ENCODE measurements at regions not wholly inside any gene's neighbourhood (a gene's known extent, or its start where the extent isn't known, plus 50 kb on each side); places are given as distances from the start of the nearest gene placed in this dataset.

- Histone ChIP-seq H3K4me3 (IDR thresholded peaks at IDR 0.05; ENCODE audit: insufficient read depth, low read depth, low read length) (no peak overlapping the region), H3K4me1 (ENCODE audit: low read depth, poor library complexity, severe bottlenecking) (no peaks in the 10 kb centered on the region), H3K4me2 (no peak overlapping the region), H3K27me3 (ENCODE audit: insufficient read depth, low read depth) (no peaks in the 10 kb centered on the region), H3K79me2 (ENCODE audit: insufficient read depth, low read depth) (no peaks in the 10 kb centered on the region), H3K27ac (no peak overlapping the region), H3K9ac (no peak overlapping the region), H2AFZ (ENCODE audit: low read depth) (no peak overlapping the region), H3K36me3 (ENCODE audit: insufficient read depth) (no peaks in the 10 kb centered on the region), H4K20me1 (ENCODE audit: insufficient read depth) (no peaks in the 10 kb centered on the region)
- no peak for TF ChIP-seq CTCF (conservative IDR thresholded peaks at IDR 0.05; ENCODE audit: low read depth, low read length)
Measured at GRCh38 chr6:125552819-125553218, 196.6 kb upstream of the HEY2 start.

- H3K27me3 ChIP-seq (ENCODE audit: insufficient read depth, low read depth) = no peaks in the 10 kb centered on the region
- no peaks in the 10 kb centered on the region for H4K20me1 ChIP-seq (ENCODE audit: insufficient read depth)
- no peaks in the 10 kb centered on the region for H3K36me3 ChIP-seq (ENCODE audit: insufficient read depth)
- no peaks in the 10 kb centered on the region for H3K79me2 ChIP-seq (ENCODE audit: insufficient read depth, low read depth)
- no peak overlapping the region for H3K4me2 ChIP-seq
- no peak overlapping the region for H2AFZ ChIP-seq (ENCODE audit: low read depth)
- no peaks in the 10 kb centered on the region for H3K4me1 ChIP-seq (ENCODE audit: low read depth, poor library complexity, severe bottlenecking)
- no peak overlapping the region for H3K27ac ChIP-seq
- no peak for TF ChIP-seq CTCF (conservative IDR thresholded peaks at IDR 0.05; ENCODE audit: low read depth, low read length)
- no peak overlapping the region for H3K4me3 ChIP-seq (IDR thresholded peaks at IDR 0.05; ENCODE audit: insufficient read depth, low read depth, low read length)
- no peak overlapping the region for H3K9ac ChIP-seq
Measured at GRCh38 chr6:125554456-125554855, 195.0 kb upstream of the HEY2 start.

GRCh38 chr6:125558241-125558843 is 191.1 kb upstream of the HEY2 start:
- no peaks in the 10 kb centered on the region for H3K79me2 ChIP-seq (ENCODE audit: insufficient read depth, low read depth)
- no peak overlapping the region for H2AFZ ChIP-seq (ENCODE audit: low read depth)
- no peaks in the 10 kb centered on the region for H3K27me3 ChIP-seq (ENCODE audit: insufficient read depth, low read depth)
- no peaks in the 10 kb centered on the region for H4K20me1 ChIP-seq (ENCODE audit: insufficient read depth)
- H3K4me1 ChIP-seq (ENCODE audit: low read depth, poor library complexity, severe bottlenecking) = no peaks in the 10 kb centered on the region
- H3K9ac ChIP-seq = no peak overlapping the region
- H3K4me2 ChIP-seq = no peak overlapping the region
- no peaks in the 10 kb centered on the region for H3K36me3 ChIP-seq (ENCODE audit: insufficient read depth)
- H3K27ac ChIP-seq = no peak overlapping the region
- TF ChIP-seq CTCF (conservative IDR thresholded peaks at IDR 0.05; ENCODE audit: low read depth, low read length) = no peak
- H3K4me3 ChIP-seq (IDR thresholded peaks at IDR 0.05; ENCODE audit: insufficient read depth, low read depth, low read length) = no peak overlapping the region

GRCh38 chr6:125558907-125559306 is 190.5 kb upstream of the HEY2 start:
- no peaks in the 10 kb centered on the region for H3K36me3 ChIP-seq (ENCODE audit: insufficient read depth)
- H3K27me3 ChIP-seq (ENCODE audit: insufficient read depth, low read depth) = no peaks in the 10 kb centered on the region
- TF ChIP-seq CTCF (conservative IDR thresholded peaks at IDR 0.05; ENCODE audit: low read depth, low read length) = no peak
- no peak overlapping the region for H3K4me3 ChIP-seq (IDR thresholded peaks at IDR 0.05; ENCODE audit: insufficient read depth, low read depth, low read length)
- no peak overlapping the region for H3K27ac ChIP-seq
- no peak overlapping the region for H3K4me2 ChIP-seq
- no peaks in the 10 kb centered on the region for H4K20me1 ChIP-seq (ENCODE audit: insufficient read depth)
- no peaks in the 10 kb centered on the region for H3K79me2 ChIP-seq (ENCODE audit: insufficient read depth, low read depth)
- no peak overlapping the region for H2AFZ ChIP-seq (ENCODE audit: low read depth)
- no peak overlapping the region for H3K9ac ChIP-seq
- H3K4me1 ChIP-seq (ENCODE audit: low read depth, poor library complexity, severe bottlenecking) = no peaks in the 10 kb centered on the region

All from KMS-11 (cell line).